ENCODE measurements at regions not wholly inside any gene's neighbourhood (a gene's known extent, or its start where the extent isn't known, plus 50 kb on each side); places are given as distances from the start of the nearest gene placed in this dataset.

DNA sequence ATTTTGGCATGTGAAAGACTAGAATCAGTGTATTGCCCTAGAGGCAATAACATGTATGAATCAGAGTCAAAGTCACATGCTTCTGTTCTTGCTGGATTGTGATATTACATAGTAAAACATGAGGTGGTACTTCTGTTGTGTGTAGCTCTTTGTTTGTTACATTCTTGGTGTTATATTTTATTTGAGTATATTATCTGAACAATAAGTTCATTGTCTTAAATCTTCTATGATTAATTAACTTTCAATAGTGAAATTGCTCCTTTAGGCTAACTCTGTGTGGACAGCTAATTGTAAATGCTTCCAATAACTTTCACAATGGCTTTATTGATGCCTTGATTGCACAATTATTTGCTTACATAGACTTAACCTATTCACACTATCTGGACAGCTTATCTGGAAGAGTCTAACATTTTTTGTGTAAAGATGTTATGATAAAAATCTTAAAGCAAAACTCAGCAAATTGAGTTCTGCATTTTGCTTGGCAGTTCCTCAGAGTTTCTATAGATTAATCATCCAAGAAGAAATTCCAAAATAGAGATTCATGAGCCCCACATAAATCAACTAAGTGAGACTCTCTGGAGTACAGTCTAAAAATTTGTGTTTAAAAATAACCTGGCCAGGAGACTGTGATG lies 239.6 kb upstream of the TUSC1 start:
- no peak overlapping the region for H3K4me3 ChIP-seq (ENCODE audit: low read depth, low read length)
- DNase-seq (ENCODE audit: low read depth), result no peak
- TF ChIP-seq, protein P1, sequence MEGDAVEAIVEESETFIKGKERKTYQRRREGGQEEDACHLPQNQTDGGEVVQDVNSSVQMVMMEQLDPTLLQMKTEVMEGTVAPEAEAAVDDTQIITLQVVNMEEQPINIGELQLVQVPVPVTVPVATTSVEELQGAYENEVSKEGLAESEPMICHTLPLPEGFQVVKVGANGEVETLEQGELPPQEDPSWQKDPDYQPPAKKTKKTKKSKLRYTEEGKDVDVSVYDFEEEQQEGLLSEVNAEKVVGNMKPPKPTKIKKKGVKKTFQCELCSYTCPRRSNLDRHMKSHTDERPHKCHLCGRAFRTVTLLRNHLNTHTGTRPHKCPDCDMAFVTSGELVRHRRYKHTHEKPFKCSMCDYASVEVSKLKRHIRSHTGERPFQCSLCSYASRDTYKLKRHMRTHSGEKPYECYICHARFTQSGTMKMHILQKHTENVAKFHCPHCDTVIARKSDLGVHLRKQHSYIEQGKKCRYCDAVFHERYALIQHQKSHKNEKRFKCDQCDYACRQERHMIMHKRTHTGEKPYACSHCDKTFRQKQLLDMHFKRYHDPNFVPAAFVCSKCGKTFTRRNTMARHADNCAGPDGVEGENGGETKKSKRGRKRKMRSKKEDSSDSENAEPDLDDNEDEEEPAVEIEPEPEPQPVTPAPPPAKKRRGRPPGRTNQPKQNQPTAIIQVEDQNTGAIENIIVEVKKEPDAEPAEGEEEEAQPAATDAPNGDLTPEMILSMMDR (IDR thresholded peaks at IDR 0.05; ENCODE audit: insufficient read depth, low read length, poor library complexity, severe bottlenecking), result no peak
- H3K27me3 ChIP-seq (ENCODE audit: control insufficient read depth, insufficient read depth, low read length), result no peaks in the 10 kb centered on the region
- no peaks in the 10 kb centered on the region for H3K36me3 ChIP-seq (ENCODE audit: control insufficient read depth, insufficient read depth, low read length)

DNA sequence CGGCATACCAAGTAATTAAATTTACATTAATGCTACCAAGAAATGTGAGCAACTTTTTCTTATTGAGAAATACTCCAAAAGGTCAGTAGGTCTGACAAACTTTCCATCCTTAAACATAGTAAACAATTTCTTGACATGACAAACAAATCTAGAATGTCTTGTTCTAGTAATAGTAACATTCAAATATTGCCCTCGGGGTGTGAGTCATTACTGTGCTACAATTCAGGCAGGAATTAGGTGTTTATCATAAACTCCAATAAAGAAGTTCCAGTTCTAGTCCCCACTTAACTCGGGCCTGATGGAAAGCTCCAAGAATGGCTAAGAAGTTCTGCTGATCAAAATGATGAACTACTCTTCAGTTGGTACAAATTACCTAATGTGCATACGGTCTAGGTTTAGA lies 235.6 kb upstream of the TUSC1 start:
- Histone ChIP-seq H3K4me3 (ENCODE audit: low read depth, low read length) (no peak overlapping the region), H3K27me3 (ENCODE audit: control insufficient read depth, insufficient read depth, low read length) (no peaks in the 10 kb centered on the region), H3K36me3 (ENCODE audit: control insufficient read depth, insufficient read depth, low read length) (no peaks in the 10 kb centered on the region)
- no peak for DNase-seq (ENCODE audit: low read depth)
- TF ChIP-seq, protein P1 (IDR thresholded peaks at IDR 0.05; ENCODE audit: insufficient read depth, low read length, poor library complexity, severe bottlenecking), result no peak

DNA sequence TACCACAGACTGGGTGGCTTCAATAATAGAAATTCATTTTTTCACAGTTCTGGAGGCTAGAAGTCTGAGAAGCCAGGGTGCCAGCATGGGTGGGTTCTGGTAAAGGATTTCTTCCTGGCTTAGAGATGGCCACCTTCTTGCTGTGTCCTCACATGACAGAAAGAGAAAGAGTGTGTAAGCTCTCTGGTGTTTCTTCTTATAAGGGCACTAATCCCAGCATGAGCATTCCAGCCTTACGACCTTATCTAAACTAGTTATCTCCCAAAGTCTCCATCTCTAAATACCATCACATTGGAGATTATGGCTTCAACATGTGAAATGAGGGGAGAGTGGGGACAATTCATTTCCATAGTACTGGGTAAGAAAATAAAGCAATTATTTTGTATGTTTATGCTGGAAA lies 226.5 kb upstream of the TUSC1 start:
- Histone ChIP-seq H3K4me3 (ENCODE audit: low read depth, low read length) (no peak overlapping the region), H3K36me3 (ENCODE audit: control insufficient read depth, insufficient read depth, low read length) (no peaks in the 10 kb centered on the region)
- no peak for DNase-seq (ENCODE audit: low read depth)

DNA sequence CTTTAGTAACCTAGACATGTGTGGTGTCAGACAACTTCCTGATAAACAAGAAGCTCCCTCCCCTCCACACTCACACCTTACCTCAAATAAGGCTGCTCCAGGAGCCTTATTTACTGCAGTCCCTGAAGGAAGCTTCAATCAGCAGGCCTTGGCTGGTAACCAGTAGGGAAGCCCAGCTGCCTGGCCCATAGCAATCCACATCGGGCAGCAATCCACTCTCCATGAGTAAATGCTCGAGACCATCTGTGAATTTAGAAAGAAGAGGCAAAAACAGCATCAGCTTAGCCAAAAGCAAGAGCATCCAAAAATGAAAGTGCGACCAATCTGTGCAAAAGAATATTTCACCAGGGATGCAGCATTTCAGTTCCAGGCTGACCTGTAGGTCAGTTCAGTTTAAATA lies 213.3 kb upstream of the TUSC1 start:
- no peak for DNase-seq (ENCODE audit: low read depth)
- H3K27me3 ChIP-seq (ENCODE audit: control insufficient read depth, insufficient read depth, low read length), result no peaks in the 10 kb centered on the region
- H3K36me3 ChIP-seq (ENCODE audit: control insufficient read depth, insufficient read depth, low read length), result no peaks in the 10 kb centered on the region
- TF ChIP-seq, protein P1 (IDR thresholded peaks at IDR 0.05; ENCODE audit: insufficient read depth, low read length, poor library complexity, severe bottlenecking), result no peak
- no peak overlapping the region for H3K4me3 ChIP-seq (ENCODE audit: low read depth, low read length)

More for the DNA sequence above, 226.5 kb upstream of the TUSC1 start:
- TF ChIP-seq, protein P1 (IDR thresholded peaks at IDR 0.05; ENCODE audit: insufficient read depth, low read length, poor library complexity, severe bottlenecking), result no peak
- H3K27me3 ChIP-seq (ENCODE audit: control insufficient read depth, insufficient read depth, low read length), result no peaks in the 10 kb centered on the region

DNA sequence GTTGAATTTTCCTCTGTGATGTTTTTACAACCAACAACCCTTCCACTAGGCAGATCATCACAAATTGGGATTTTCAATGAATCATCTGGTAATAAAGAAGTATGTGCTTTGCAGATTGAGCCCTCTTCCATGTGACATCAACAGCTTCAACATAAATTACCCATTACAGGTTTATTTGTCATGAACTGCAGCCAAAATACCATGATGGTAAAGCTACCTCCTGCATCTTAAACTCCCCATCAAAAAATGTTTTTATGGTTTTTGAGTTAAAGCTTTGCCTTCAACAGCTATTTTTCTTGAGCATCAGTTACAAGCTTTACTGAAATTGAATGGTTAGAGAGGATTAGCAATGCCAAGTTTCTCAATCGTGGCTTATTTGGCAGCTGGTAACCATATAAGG lies 211.4 kb upstream of the TUSC1 start:
- Histone ChIP-seq H3K36me3 (ENCODE audit: control insufficient read depth, insufficient read depth, low read length) (no peaks in the 10 kb centered on the region), H3K27me3 (ENCODE audit: control insufficient read depth, insufficient read depth, low read length) (no peaks in the 10 kb centered on the region), H3K4me3 (ENCODE audit: low read depth, low read length) (no peak overlapping the region)
- DNase-seq (ENCODE audit: low read depth), result no peak
- TF ChIP-seq, protein P1 (IDR thresholded peaks at IDR 0.05; ENCODE audit: insufficient read depth, low read length, poor library complexity, severe bottlenecking), result no peak

DNA sequence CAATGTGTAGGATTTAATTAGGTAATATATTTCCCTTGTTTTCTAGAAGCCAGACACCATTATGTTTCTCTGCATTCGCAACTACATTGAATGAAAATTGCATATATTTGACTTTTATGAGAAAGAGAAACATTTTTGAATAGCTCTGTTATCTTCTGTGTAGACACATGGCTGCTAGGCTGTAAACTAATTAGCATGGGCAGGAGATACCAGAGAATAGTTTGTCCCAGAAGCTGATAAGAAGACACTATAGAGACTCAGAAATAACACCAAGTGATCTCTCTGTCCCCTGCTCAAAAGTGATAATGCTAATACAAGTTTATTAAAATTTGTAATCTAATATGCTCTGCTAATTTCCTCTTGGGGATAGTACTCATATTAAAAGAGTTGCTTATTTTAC lies 198.0 kb upstream of the TUSC1 start:
- H3K4me3 ChIP-seq (ENCODE audit: low read depth, low read length), result no peak overlapping the region
- TF ChIP-seq, protein P1 (IDR thresholded peaks at IDR 0.05; ENCODE audit: insufficient read depth, low read length, poor library complexity, severe bottlenecking), result no peak
- H3K36me3 ChIP-seq (ENCODE audit: control insufficient read depth, insufficient read depth, low read length), result no peaks in the 10 kb centered on the region
- no peaks in the 10 kb centered on the region for H3K27me3 ChIP-seq (ENCODE audit: control insufficient read depth, insufficient read depth, low read length)
- DNase-seq (ENCODE audit: low read depth), result no peak

Measured in kidney epithelial cell (primary cell).